ENCODE measurements at regions not wholly inside any gene's neighbourhood (a gene's known extent, or its start where the extent isn't known, plus 50 kb on each side); places are given as distances from the start of the nearest gene placed in this dataset.

GRCh38 chr5:28685794-28686193 is 1647.4 kb upstream of the CDH9 start:
- Histone ChIP-seq H3K36me3 (no peaks in the 10 kb centered on the region), H3K4me1 (ENCODE audit: insufficient read depth) (no peaks in the 10 kb centered on the region), H3K27ac (no peak overlapping the region), H3K4me3 (no peak overlapping the region), H3K9me3 (no peaks in the 10 kb centered on the region), H3K27me3 (no peaks in the 10 kb centered on the region)
- no peak for DNase-seq
- 64 to 79% (median 65%) methylated on average over 6 of the region's 6 CpGs for WGBS, 3 donors
- intact Hi-C loops (cut with DNase I), result no loop called here
- no peak for TF ChIP-seq EP300 (IDR thresholded peaks at IDR 0.05)
- no peak for TF ChIP-seq CTCF (IDR thresholded peaks at IDR 0.05)
- no peak for TF ChIP-seq POLR2A (IDR thresholded peaks at IDR 0.05)

GRCh38 chr5:28678899-28679298 is 1640.5 kb upstream of the CDH9 start:
- Histone ChIP-seq H3K27me3 (no peaks in the 10 kb centered on the region), H3K4me3 (no peak overlapping the region), H3K4me1 (ENCODE audit: insufficient read depth) (no peaks in the 10 kb centered on the region), H3K36me3 (no peaks in the 10 kb centered on the region), H3K27ac (no peak overlapping the region), H3K9me3 (no peaks in the 10 kb centered on the region)
- no peak for DNase-seq
- intact Hi-C loops (cut with DNase I), result no loop called here
- TF ChIP-seq CTCF (IDR thresholded peaks at IDR 0.05) (no peak), EP300 (IDR thresholded peaks at IDR 0.05) (no peak), POLR2A (IDR thresholded peaks at IDR 0.05) (no peak)

- no peak for DNase-seq
- WGBS, 3 donors, result 74 to 82% (median 78%) methylated on average over 1 of the region's 1 CpG
- H3K9me3 ChIP-seq, result no peaks in the 10 kb centered on the region
- H3K27ac ChIP-seq, result no peak overlapping the region
- intact Hi-C loops (cut with DNase I), result no loop called here
- no peaks in the 10 kb centered on the region for H3K36me3 ChIP-seq
- no peaks in the 10 kb centered on the region for H3K27me3 ChIP-seq
- TF ChIP-seq CTCF (IDR thresholded peaks at IDR 0.05) (no peak), EP300 (IDR thresholded peaks at IDR 0.05) (no peak), POLR2A (IDR thresholded peaks at IDR 0.05) (no peak)
- no peaks in the 10 kb centered on the region for H3K4me1 ChIP-seq (ENCODE audit: insufficient read depth)
- no peak overlapping the region for H3K4me3 ChIP-seq
Measured at GRCh38 chr5:28666110-28666509, 1627.7 kb upstream of the CDH9 start.

GRCh38 chr5:28648108-28648507 is 1609.7 kb upstream of the CDH9 start:
- Histone ChIP-seq H3K27ac (no peak overlapping the region), H3K36me3 (no peaks in the 10 kb centered on the region), H3K4me1 (ENCODE audit: insufficient read depth) (no peaks in the 10 kb centered on the region), H3K9me3 (no peaks in the 10 kb centered on the region), H3K4me3 (no peak overlapping the region), H3K27me3 (no peaks in the 10 kb centered on the region)
- intact Hi-C loops (cut with DNase I), result no loop called here
- DNase-seq, result no peak
- TF ChIP-seq POLR2A (IDR thresholded peaks at IDR 0.05) (no peak), CTCF (IDR thresholded peaks at IDR 0.05) (no peak), EP300 (IDR thresholded peaks at IDR 0.05) (no peak)
- WGBS, 3 donors, result 64 to 80% (median 70%) methylated on average over 2 of the region's 2 CpGs

- no peak for TF ChIP-seq EP300 (IDR thresholded peaks at IDR 0.05)
- TF ChIP-seq CTCF (IDR thresholded peaks at IDR 0.05), result no peak
- TF ChIP-seq POLR2A (IDR thresholded peaks at IDR 0.05), result no peak
- H3K4me1 ChIP-seq (ENCODE audit: insufficient read depth), result no peaks in the 10 kb centered on the region
- no peaks in the 10 kb centered on the region for H3K27me3 ChIP-seq
- DNase-seq, result no peak
- no peak overlapping the region for H3K4me3 ChIP-seq
- 91 to 93% (median 92%) methylated on average over 9 of the region's 9 CpGs for WGBS, 3 donors
- no peaks in the 10 kb centered on the region for H3K36me3 ChIP-seq
- intact Hi-C loops (cut with DNase I), result no loop called here
- no peak overlapping the region for H3K27ac ChIP-seq
- no peaks in the 10 kb centered on the region for H3K9me3 ChIP-seq
Measured at GRCh38 chr5:28632607-28633006, 1594.2 kb upstream of the CDH9 start.

All from ovary (tissue), 7 donors.